ENCODE measurements at regions not wholly inside any gene's neighbourhood (a gene's known extent, or its start where the extent isn't known, plus 50 kb on each side); places are given as distances from the start of the nearest gene placed in this dataset.

- TF ChIP-seq POLR2A (IDR thresholded peaks at IDR 0.05), result no peak
- TF ChIP-seq CTCF (IDR thresholded peaks at IDR 0.05 in 4 of 5, conservative IDR thresholded peaks at IDR 0.05 in 1 of 5), result no peak
- intact Hi-C loops (cut with DNase I; ENCODE audit: low total_unique reads) (no loop called here), in situ Hi-C loops (cut with MboI; ENCODE audit: low sequenced_read_pairs in 4 of 4) (no loop called here)
- Histone ChIP-seq H3K4me1 (peaks cover 0 to 14% of the 10 kb centered on the region in 2 donors), H3K4me3 (no peak overlapping the region), H3K27me3 (no peaks in the 10 kb centered on the region), H3K36me3 (no peaks in the 10 kb centered on the region), H3K27ac (no peak overlapping the region), H3K9me3 (no peaks in the 10 kb centered on the region)
- ATAC-seq (no peak), DNase-seq (no peak)
Measured at GRCh38 chr5:107265193-107265592, 405.5 kb downstream of the EFNA5 start.

GRCh38 chr5:107263387-107264018, 407.2 kb downstream of the EFNA5 start:
- no peak overlapping the region for H3K27ac ChIP-seq

GRCh38 chr5:107257885-107258520, 412.7 kb downstream of the EFNA5 start:
- peaks cover 2 to 10% of the 10 kb centered on the region in 2 donors for H3K4me1 ChIP-seq
- DNase-seq (no peak), ATAC-seq (no peak)
- H3K27ac ChIP-seq, result no peak overlapping the region
- no peaks in the 10 kb centered on the region for H3K9me3 ChIP-seq
- intact Hi-C loops (cut with DNase I; ENCODE audit: low total_unique reads) (no loop called here), in situ Hi-C loops (cut with MboI; ENCODE audit: low sequenced_read_pairs in 4 of 4) (no loop called here)
- H3K27me3 ChIP-seq, result no peaks in the 10 kb centered on the region
- TF ChIP-seq CTCF (IDR thresholded peaks at IDR 0.05 in 4 of 5, conservative IDR thresholded peaks at IDR 0.05 in 1 of 5), result no peak
- no peak for TF ChIP-seq POLR2A (IDR thresholded peaks at IDR 0.05)
- H3K4me3 ChIP-seq, result no peak overlapping the region
- no peaks in the 10 kb centered on the region for H3K36me3 ChIP-seq

More at GRCh38 chr5:107263387-107264018, 407.2 kb downstream of the EFNA5 start:
- no peak for ATAC-seq
- in situ Hi-C loops (cut with MboI; ENCODE audit: low sequenced_read_pairs in 4 of 4), result no loop called here
- intact Hi-C loops (cut with DNase I; ENCODE audit: low total_unique reads), result no loop called here
- Histone ChIP-seq H3K9me3 (no peaks in the 10 kb centered on the region), H3K27me3 (no peaks in the 10 kb centered on the region), H3K4me1 (peaks cover 0 to 14% of the 10 kb centered on the region in 2 donors), H3K4me3 (no peak overlapping the region), H3K36me3 (no peaks in the 10 kb centered on the region)
- TF ChIP-seq CTCF (IDR thresholded peaks at IDR 0.05 in 4 of 5, conservative IDR thresholded peaks at IDR 0.05 in 1 of 5), result no peak
- no peak for TF ChIP-seq POLR2A (IDR thresholded peaks at IDR 0.05)
- DNase-seq, result no peak

GRCh38 chr5:107254902-107255234, 415.9 kb downstream of the EFNA5 start:
- H3K27ac ChIP-seq, result no peak overlapping the region
- no peaks in the 10 kb centered on the region for H3K27me3 ChIP-seq
- DNase-seq (no peak), ATAC-seq (no peak)
- in situ Hi-C loops (cut with MboI; ENCODE audit: low sequenced_read_pairs in 4 of 4) (no loop called here), intact Hi-C loops (cut with DNase I; ENCODE audit: low total_unique reads) (loop anchor here (5.0 kb wide), 1 partner anchor 38 kb away; no protein-coding TSS in a partner anchor)
- TF ChIP-seq CTCF (IDR thresholded peaks at IDR 0.05 in 4 of 5, conservative IDR thresholded peaks at IDR 0.05 in 1 of 5), result no peak
- no peak for TF ChIP-seq POLR2A (IDR thresholded peaks at IDR 0.05)
- no peaks in the 10 kb centered on the region for H3K9me3 ChIP-seq
- H3K4me1 ChIP-seq, result peaks cover 2 to 9% of the 10 kb centered on the region in 2 donors
- no peak overlapping the region for H3K4me3 ChIP-seq
- H3K36me3 ChIP-seq, result no peaks in the 10 kb centered on the region
